B cell (primary cell): ENCODE measurements at regions not wholly inside any gene's neighbourhood (a gene's known extent, or its start where the extent isn't known, plus 50 kb on each side); places are given as distances from the start of the nearest gene placed in this dataset.

Experiments
- ATAC-seq: fragments of 200-7000 bp; cut with Tn5 transposase; one replicate; pipeline ENCODE4 v1.10.0; 2021; ENCODE audit warnings: low read depth, mild to moderate bottlenecking, moderate number of reproducible peaks, moderate library complexity
- CTCF ChIA-PET: fragments of 350-600 bp; sonication (Branson Sonifier 250); formaldehyde crosslinking; loops from one replicate; lab custom pipeline; 2021; ENCODE audit warnings: antibody characterized with exemption, inconsistent platforms; lab: Charles Lee
- POLR2A ChIA-PET: fragments of 350-600 bp; sonication (Branson Sonifier 250); formaldehyde crosslinking; loops from one replicate; lab custom pipeline; 2021; ENCODE audit warnings: antibody characterized with exemption; lab: Charles Lee
- DNase-seq: peaks from one replicate; pipeline ENCODE4 v3.0.0; 2013
- H2AFZ ChIP-seq: 2 replicates; pipeline ENCODE4 v1.6.1; 2012; ENCODE audit warnings: mild to moderate bottlenecking, low read depth, low read length; ENCODE audit not compliant: insufficient read depth, poor library complexity, severe bottlenecking
- H3K27ac ChIP-seq, 2 donors: 1 replicate in 1 of 2; 2 replicates in 1 of 2; pipeline ENCODE4 v1.5.1; 2012 to 2013; ENCODE audit warnings: low read length in 2 of 2, mild to moderate bottlenecking in 2 of 2, moderate library complexity in 1 of 2
- H3K27me3 ChIP-seq, 4 experiments: fragments of 200-600 bp in 1 of 4; sonication (generic) in 1 of 4; replicated peaks in 1 of 4; 1 replicate in 2 of 4; 2 replicates in 2 of 4; pipeline versions ENCODE4 v1.6.1 to v1.7.0; 2013 to 2016; ENCODE audit warnings: low read length in 3 of 4, mild to moderate bottlenecking in 2 of 4, mixed read lengths in 1 of 4, moderate library complexity in 1 of 4; ENCODE audit not compliant: insufficient read depth in 4 of 4, control insufficient read depth in 3 of 4; ENCODE audit errors: control extremely low read depth in 1 of 4
- H3K36me3 ChIP-seq, 2 experiments: replicated peaks in 1 of 2; 1 replicate in 1 of 2; 2 replicates in 1 of 2; pipeline versions ENCODE4 v1.6.1 to v1.7.1; 2013; ENCODE audit warnings: low read length in 1 of 2; ENCODE audit not compliant: insufficient read depth in 2 of 2, control insufficient read depth in 1 of 2; ENCODE audit errors: control extremely low read depth in 1 of 2, extremely low read depth in 1 of 2
- H3K4me1 ChIP-seq, 2 donors: fragments of 200-600 bp in 1 of 2; sonication (generic) in 1 of 2; 1 replicate in 1 of 2; 2 replicates in 1 of 2; pipeline versions ENCODE4 v1.5.1 to v1.6.1; 2013 to 2017; ENCODE audit warnings: low read length in 2 of 2; ENCODE audit not compliant: control insufficient read depth in 2 of 2, insufficient read depth in 2 of 2
- H3K4me2 ChIP-seq: replicated peaks from 2 replicates; pipeline ENCODE3; 2012; ENCODE audit warnings: mild to moderate bottlenecking, low read depth, low read length; ENCODE audit not compliant: poor library complexity, severe bottlenecking
- H3K4me3 ChIP-seq, 5 experiments: fragments of 200-600 bp in 1 of 5; sonication (generic) in 1 of 5; 1 replicate in 3 of 5; 2 replicates in 2 of 5; pipeline versions ENCODE4 v1.5.1 to v1.7.0; 2011 to 2016; ENCODE audit warnings: low read length in 4 of 5, mild to moderate bottlenecking in 4 of 5, low read depth in 2 of 5, control low read depth in 1 of 5, moderate library complexity in 1 of 5; ENCODE audit not compliant: insufficient read depth in 1 of 5; ENCODE audit errors: control extremely low read depth in 1 of 5, extremely low read depth in 1 of 5
- H3K79me2 ChIP-seq: fragments of 200-600 bp; sonication (generic); one replicate; pipeline ENCODE4 v1.6.0; 2016; ENCODE audit warnings: low read length; ENCODE audit not compliant: control insufficient read depth, insufficient read depth
- H3K9ac ChIP-seq: fragments of 200-600 bp; sonication (generic); 2 replicates; pipeline ENCODE4 v1.6.1; 2017; ENCODE audit warnings: mild to moderate bottlenecking, low read length, moderate library complexity
- H3K9me3 ChIP-seq, 3 donors: one replicate each; pipeline versions ENCODE4 v1.6.1 to v1.7.1; 2013; ENCODE audit warnings: low read length in 2 of 3; ENCODE audit not compliant: control insufficient read depth in 2 of 3, insufficient read depth in 1 of 3; ENCODE audit errors: control extremely low read depth in 1 of 3
- H4K20me1 ChIP-seq: 2 replicates; pipeline ENCODE4 v1.6.0; 2012; ENCODE audit warnings: mild to moderate bottlenecking, low read length; ENCODE audit not compliant: insufficient read depth, control insufficient read depth, poor library complexity, severe bottlenecking
- H3K27ac Mint-ChIP-seq: one replicate; pipeline ENCODE4 v1.8.0; 2021; ENCODE audit warnings: mixed read lengths
- H3K27me3 Mint-ChIP-seq: one replicate; pipeline ENCODE4 v1.8.0; 2021; ENCODE audit warnings: mixed read lengths
- H3K4me1 Mint-ChIP-seq: one replicate; pipeline ENCODE4 v1.8.0; 2021; ENCODE audit warnings: mixed read lengths
- H3K4me3 Mint-ChIP-seq: one replicate; pipeline ENCODE4 v1.8.0; 2021; ENCODE audit warnings: mixed read lengths
- H3K9me3 Mint-ChIP-seq: one replicate; pipeline ENCODE4 v1.8.0; 2022; ENCODE audit warnings: mixed read lengths; ENCODE audit not compliant: insufficient read depth
- CTCF ChIP-seq: fragments of 200-600 bp; IDR thresholded peaks from one replicate; pipeline ENCODE4 v1.8.0; 2022; ENCODE audit warnings: antibody characterized with exemption, mild to moderate bottlenecking
- EZH2 ChIP-seq: IDR thresholded peaks from 2 replicates; pipeline ENCODE4 v1.6.1; 2012; ENCODE audit warnings: borderline replicate concordance, low read depth, mild to moderate bottlenecking, moderate library complexity, low read length; ENCODE audit not compliant: insufficient read depth, poor library complexity, severe bottlenecking
- WGBS: methylation state at CpG from one replicate; pipeline ENCODE4 v1.1.5; 2013; ENCODE audit warnings: missing lambda C conversion rate; ENCODE audit not compliant: insufficient coverage; 5-methylcytosine and 5-hydroxymethylcytosine counted together
- intact Hi-C: fragments of 100-400 bp; cut with micrococcal nuclease; formaldehyde crosslinking; loops from one replicate; pipeline ENCODE4 v1.10.0; 2022

- H3K36me3 ChIP-seq = no peaks in the 10 kb centered on the region
These were observed 71.1 kb downstream of the TRAM1L1 start for GRCh38 chr4:117014236-117014635.

GRCh38 chr4:117010671-117011070 lies 74.7 kb downstream of the TRAM1L1 start:
- no peak overlapping the region for H3K27ac ChIP-seq
- intact Hi-C loops = no loop called here
- Mint-ChIP-seq H3K27me3 (no peaks in the 10 kb centered on the region), H3K4me3 (no peak overlapping the region), H3K4me1 (no peaks in the 10 kb centered on the region), H3K27ac (no peak overlapping the region), H3K9me3 (peaks cover 2% of the 10 kb centered on the region)
- TF ChIP-seq CTCF (no peak), EZH2 (no peak)
- H4K20me1 ChIP-seq = no peaks in the 10 kb centered on the region
- ATAC-seq (no peak), DNase-seq (no peak)
- ChIA-PET CTCF (no interaction called here), POLR2A (no interaction called here)
- no peak overlapping the region for H3K4me3 ChIP-seq
- H2AFZ ChIP-seq = no peak overlapping the region
- whole genome bisulfite sequencing = no CpG with 5 or more reads among the region's 1 CpG
- no peaks in the 10 kb centered on the region for H3K4me1 ChIP-seq
- no peak overlapping the region for H3K4me2 ChIP-seq
- no peaks in the 10 kb centered on the region for H3K79me2 ChIP-seq
- H3K9ac ChIP-seq = no peak overlapping the region
- no peaks in the 10 kb centered on the region for H3K27me3 ChIP-seq
- no peaks in the 10 kb centered on the region for H3K9me3 ChIP-seq
- no peaks in the 10 kb centered on the region for H3K36me3 ChIP-seq

More at GRCh38 chr4:117014236-117014635, 71.1 kb downstream of the TRAM1L1 start:
- Histone ChIP-seq H3K4me3 (no peak overlapping the region), H3K9me3 (no peaks in the 10 kb centered on the region), H3K27me3 (no peaks in the 10 kb centered on the region), H3K27ac (no peak overlapping the region), H3K9ac (no peak overlapping the region), H4K20me1 (no peaks in the 10 kb centered on the region), H3K4me1 (no peaks in the 10 kb centered on the region), H2AFZ (no peak overlapping the region), H3K4me2 (no peak overlapping the region), H3K79me2 (no peaks in the 10 kb centered on the region)
- TF ChIP-seq EZH2 = no peak
- no peak for TF ChIP-seq CTCF
- Mint-ChIP-seq H3K27ac (no peak overlapping the region), H3K9me3 (peaks cover 2% of the 10 kb centered on the region), H3K27me3 (no peaks in the 10 kb centered on the region), H3K4me3 (no peak overlapping the region), H3K4me1 (no peaks in the 10 kb centered on the region)
- ChIA-PET POLR2A (no interaction called here), CTCF (no interaction called here)
- ATAC-seq (no peak), DNase-seq (no peak)
- intact Hi-C loops = no loop called here
- WGBS = 83% methylated on average over 1 of the region's 3 CpGs
